NOMO-1 treated with dmso at 0.1 percent for 144 hours (cell line): ENCODE measurements at regions not wholly inside any gene's neighbourhood (a gene's known extent, or its start where the extent isn't known, plus 50 kb on each side); places are given as distances from the start of the nearest gene placed in this dataset.

Experiments used
- DNase-seq: peaks from one replicate; lab custom pipeline; 2025; ENCODE audit not compliant: unreplicated experiment; lab: John Stamatoyannopoulos, UW

DNA sequence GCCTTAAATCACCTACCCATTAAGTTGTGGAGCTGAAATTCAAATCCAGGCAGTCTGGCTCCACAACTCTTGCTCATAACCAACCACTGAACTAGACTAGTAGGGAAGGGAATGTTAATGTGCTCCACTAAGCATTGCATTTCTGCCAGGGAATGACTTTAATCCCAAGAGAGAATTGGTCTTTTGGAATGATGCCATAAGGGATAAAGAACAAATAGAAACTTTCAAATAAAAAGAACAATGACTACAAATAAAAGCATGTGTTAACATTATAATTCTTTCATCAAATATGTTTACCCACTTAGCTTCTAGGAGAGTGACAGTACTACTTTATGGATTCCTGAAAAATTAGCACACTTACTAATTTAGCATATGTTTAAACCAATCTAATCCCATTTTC, 905.9 kb downstream of the CENPC start:
- DNase-seq, result no peak

DNA sequence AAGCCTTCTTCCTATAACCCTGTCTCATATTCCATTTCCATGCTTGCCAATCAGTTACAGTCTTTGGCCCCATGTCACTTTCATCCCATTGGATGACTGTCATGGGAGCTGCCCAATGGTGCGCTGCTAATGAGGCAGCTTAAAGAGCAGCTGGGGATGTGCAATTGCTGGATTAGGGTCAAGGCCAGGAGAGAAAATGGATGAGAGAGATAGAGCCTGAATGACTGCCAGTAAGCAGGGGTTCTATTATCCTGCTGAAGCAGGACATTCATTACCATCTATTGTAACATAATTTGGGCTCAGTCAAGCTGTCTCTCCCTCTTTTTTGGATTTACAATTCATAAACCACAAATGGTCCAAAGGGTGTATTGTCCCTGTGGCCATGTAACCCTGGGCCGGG, 909.0 kb downstream of the CENPC start:
- DNase-seq, result no peak

GRCh38 chr4:66633477-66633876, 911.8 kb downstream of the CENPC start:
- DNase-seq, result no peak

GRCh38 chr4:66629927-66630326, 915.4 kb downstream of the CENPC start:
- DNase-seq, result no peak

GRCh38 chr4:66628146-66628545, 917.2 kb downstream of the CENPC start:
- DNase-seq, result no peak

DNA sequence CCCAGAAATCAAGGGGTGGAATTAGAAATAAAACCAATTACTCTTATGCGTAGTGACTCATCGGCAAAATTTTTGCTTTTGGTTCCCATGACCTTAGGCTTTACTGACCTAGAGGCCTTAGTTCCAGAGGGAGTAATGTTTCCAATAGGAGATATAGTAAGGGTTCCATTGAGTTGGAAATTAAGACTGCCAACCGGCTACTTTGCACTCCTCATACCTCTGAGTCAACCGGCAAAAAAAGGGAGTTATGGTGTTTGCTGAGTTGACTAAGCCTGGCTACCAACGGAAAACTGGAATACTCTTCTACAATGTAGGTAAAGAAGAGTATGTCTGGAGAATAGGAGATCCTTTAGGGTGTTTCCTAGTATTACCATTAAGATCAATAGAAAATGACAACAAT, 919.8 kb downstream of the CENPC start:
- DNase-seq, result no peak

- no peak for DNase-seq
These were observed 931.7 kb downstream of the CENPC start for GRCh38 chr4:66613591-66613990.

DNA sequence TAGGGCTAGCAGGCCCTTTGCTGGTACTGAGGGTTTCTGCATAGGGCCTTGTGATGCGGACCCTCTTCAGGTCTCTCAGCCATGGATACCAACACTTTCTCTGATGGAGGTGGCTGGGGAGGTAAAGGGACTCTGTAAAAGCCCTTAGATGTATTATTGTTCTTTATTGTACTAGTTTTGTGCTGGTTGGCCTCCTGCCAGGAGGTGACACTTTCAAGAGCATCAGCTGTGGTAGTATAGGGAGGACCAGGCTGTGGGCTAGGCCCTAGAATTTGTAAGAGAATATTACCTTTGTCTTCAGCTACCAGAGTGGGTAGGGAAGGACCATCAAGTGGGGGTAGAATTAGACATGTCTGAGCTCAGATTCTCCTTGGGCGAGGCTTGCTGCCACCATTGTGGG, 936.3 kb downstream of the CENPC start:
- no peak for DNase-seq

DNA sequence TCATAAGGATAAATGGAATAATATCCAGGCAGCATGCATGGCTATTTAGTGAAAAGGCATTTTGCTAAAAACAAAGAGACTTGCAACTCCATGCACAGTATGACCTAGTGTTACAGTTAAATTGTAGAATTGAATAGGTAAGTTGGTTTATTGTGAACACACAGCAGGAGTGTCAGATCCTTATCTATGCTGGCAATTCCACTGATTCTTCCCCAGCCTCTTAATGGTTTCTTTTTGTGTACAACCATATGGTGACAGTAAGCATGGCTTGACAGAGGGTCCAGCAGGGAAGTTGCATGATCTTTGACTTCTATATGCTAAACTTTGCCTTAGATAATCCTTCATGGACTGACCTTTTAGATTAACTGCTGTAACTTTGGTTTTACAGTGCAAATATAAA, 936.6 kb upstream of the EPHA5 start:
- no peak for DNase-seq

DNA sequence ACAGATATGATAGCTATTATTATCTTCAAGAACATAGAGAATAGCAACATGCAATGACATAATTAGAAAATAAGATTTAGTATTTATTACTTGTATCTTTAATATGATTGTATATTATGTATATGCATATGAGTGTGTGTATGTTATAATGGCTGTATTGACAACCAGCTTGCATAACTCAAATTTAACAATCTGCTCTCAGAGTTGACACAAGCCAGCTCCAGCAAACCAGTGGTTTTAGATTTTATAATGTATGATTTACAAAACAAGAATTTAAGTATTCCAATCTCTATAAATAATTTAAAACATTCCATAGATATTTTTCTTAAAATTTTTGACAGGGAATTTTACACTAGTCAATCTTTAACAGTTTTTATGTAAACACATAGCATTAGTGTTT, 935.9 kb upstream of the EPHA5 start:
- DNase-seq, result no peak

DNA sequence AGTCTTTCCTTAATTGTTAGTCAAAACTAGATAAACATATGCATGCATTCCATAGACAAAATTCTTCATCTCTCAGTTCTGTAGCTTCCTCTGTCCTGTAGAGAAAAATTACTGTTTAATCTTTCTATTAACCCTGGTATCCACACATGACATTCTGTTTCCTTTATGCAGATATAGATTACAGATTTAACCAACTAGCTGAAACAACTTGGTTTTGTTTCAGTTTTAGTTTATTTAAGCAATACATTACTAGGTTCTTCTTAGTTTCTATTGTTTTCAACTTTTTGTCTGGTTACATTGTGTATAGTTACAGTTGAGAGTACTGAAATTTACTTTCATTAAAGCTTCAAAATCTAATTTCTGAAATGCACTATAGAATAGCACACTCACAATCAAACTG, 933.9 kb upstream of the EPHA5 start:
- no peak for DNase-seq

GRCh38 chr4:66602622-66603021, 932.3 kb upstream of the EPHA5 start:
- no peak for DNase-seq

GRCh38 chr4:66591968-66592367, 921.7 kb upstream of the EPHA5 start:
- no peak for DNase-seq

DNA sequence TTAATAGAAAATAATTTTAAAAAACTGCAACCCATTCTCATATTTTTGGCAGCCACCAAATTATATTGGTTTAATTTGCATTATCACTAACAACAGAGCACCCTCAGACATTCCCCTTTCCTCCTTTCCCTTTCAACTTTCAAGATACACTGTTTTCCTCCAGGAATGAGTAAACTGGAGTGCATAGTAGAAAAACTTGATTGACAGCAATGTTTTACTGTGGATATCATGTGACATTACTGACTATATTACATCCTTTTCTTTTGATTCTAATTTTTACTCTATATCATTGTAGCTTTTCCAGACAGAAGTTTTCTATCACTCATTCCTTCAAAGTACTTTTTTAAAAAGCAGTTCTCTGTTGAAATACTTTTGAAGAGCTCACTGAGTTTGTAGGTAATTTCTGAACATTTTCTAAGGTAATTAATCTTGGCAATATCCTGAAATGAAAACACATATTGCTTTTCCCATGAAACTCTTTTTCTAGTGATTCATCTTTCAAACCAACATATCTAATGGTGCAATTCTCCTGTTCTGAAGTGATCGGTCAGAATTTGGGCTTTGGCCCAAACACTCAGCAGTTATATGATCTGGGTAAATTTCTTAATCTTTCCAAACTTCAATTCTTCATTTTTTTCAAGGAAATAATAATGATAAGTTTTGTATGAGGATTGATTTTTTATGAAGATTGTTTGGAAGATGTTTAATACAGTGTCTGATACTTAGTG, 920.4 kb upstream of the EPHA5 start:
- DNase-seq, result no peak

DNA sequence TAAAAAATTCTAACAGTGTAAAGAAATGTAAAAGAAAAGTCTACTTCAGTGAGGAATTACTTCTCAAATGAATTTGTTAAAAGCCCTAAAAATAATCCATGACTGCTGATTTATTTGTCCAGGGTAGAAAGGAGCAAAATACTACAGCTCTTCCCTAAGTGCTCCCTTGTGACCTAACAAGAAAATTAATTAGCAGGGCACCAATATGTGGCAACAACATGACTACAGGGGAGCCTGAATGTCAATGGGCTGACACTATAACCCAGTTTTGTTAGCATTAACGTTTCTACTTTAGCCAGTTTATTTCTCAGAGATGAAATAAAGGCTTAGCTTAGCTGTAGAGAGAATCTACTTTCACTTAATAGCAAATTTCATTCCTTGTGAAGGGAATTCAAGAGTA, 918.9 kb upstream of the EPHA5 start:
- DNase-seq, result no peak

DNA sequence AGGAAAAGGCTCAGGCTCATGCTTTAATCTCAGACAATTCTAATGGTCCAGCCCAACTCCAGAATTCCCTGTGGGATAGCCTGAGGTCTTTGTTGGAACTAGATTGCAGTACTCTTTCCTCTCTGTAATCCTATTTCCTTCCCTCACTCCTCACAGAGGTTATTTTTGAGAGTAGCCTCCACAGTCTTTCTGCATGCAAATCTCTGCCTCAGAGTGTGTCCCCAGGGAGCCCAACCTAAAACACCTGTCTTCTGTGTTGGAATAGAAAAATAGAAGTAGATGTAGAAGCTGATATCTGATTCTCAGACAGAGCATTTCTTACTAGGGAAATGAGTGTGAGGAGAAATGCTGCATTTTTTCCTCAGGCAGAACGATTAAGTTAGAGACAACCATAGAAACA, 915.5 kb upstream of the EPHA5 start:
- no peak for DNase-seq

GRCh38 chr4:66577922-66578321, 907.6 kb upstream of the EPHA5 start:
- no peak for DNase-seq

- no peak for DNase-seq
These were observed 904.9 kb upstream of the EPHA5 start for GRCh38 chr4:66575008-66575696.

GRCh38 chr4:66574145-66574978, 904.1 kb upstream of the EPHA5 start:
- DNase-seq, result no peak

DNA sequence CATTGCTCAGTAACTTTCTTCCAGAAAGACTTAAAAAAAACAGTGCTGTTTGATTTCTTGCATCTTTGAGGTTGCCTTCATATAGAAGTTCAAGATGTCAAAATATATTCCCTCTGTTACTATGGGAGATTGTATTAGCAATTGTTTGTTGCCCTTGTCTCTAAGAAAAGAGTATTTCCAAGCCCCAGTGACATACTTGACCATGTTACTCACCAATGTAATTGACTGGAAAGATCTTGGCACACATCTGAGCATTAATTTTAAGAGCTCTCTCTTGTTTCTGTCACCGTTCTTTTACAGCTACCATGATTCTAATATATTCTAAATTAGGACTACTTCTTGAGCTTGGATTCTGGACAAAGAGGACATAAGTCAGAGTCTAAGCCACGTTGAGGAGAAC, 902.7 kb upstream of the EPHA5 start:
- no peak for DNase-seq

DNA sequence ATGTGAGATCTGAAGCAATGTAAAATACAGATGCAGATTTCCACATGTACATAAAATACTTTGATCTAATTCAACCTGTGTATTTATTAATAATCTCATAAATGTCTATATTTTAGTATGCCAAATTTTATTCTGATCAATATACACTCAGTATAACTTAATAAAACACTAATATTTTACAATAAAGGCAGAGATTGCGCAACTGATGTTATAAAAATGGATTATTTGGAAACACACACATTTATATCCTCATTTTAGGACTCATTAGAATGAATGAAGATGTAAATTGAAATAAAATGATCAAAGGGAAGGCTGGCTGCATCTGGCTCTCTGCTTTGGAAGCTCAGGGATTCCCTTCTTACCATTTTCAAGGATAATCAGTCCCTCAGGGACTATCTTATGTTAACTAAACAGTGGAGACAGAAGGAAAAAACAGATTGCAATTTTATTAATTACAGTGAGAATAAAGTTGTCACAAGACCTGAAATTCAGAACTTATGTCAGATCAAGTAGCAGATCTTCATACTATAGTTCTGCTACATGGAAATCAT, 900.9 kb upstream of the EPHA5 start:
- DNase-seq, result no peak

- DNase-seq, result no peak
These were observed 898.9 kb upstream of the EPHA5 start for GRCh38 chr4:66569228-66569627.
